Activated naive CD8-positive, alpha-beta T cell treated with anti-CD3 and anti-CD28 coated beads, Interleukin-2, amount 10 ng/mL, durations not matched to agents 7 days and 5 days (primary cell): ENCODE measurements at regions not wholly inside any gene's neighbourhood (a gene's known extent, or its start where the extent isn't known, plus 50 kb on each side); places are given as distances from the start of the nearest gene placed in this dataset.

ENCODE experiments used
- ATAC-seq: fragments of 150-1000 bp; cut with Tn5 transposase; one replicate; pipeline ENCODE4 v1.10.0; 2021; ENCODE audit warnings: low read depth, moderate library complexity
- POLR2A ChIA-PET: fragments of 350-600 bp; sonication (Branson Sonifier 250); formaldehyde crosslinking; loops from one replicate; lab custom pipeline; 2021; ENCODE audit warnings: antibody characterized with exemption; lab: Charles Lee
- DNase-seq: peaks from one replicate; pipeline ENCODE4 v3.0.0; 2021
- H3K27ac Mint-ChIP-seq: one replicate; pipeline ENCODE4 v1.8.0; 2022; ENCODE audit warnings: mild to moderate bottlenecking, mixed read lengths
- H3K27me3 Mint-ChIP-seq: one replicate; pipeline ENCODE4 v1.8.0; 2022; ENCODE audit warnings: mild to moderate bottlenecking, moderate library complexity, mixed read lengths
- H3K36me3 Mint-ChIP-seq: one replicate; pipeline ENCODE4 v1.8.0; 2021; ENCODE audit warnings: mild to moderate bottlenecking, mixed read lengths
- H3K4me1 Mint-ChIP-seq: one replicate; pipeline ENCODE4 v1.8.0; 2021; ENCODE audit warnings: mixed read lengths
- H3K4me3 Mint-ChIP-seq: one replicate; pipeline ENCODE4 v1.8.0; 2022; ENCODE audit warnings: mild to moderate bottlenecking, moderate library complexity, mixed read lengths
- H3K9me3 Mint-ChIP-seq: one replicate; pipeline ENCODE4 v1.8.0; 2021; ENCODE audit warnings: mixed read lengths

GRCh38 chr7:10221084-10221483 is 752.6 kb upstream of the PHF14 start:
- H3K4me3 Mint-ChIP-seq, result no peak overlapping the region
- ATAC-seq (no peak), DNase-seq (no peak)
- no peaks in the 10 kb centered on the region for H3K4me1 Mint-ChIP-seq
- no peaks in the 10 kb centered on the region for H3K27me3 Mint-ChIP-seq
- no peak overlapping the region for H3K27ac Mint-ChIP-seq
- POLR2A ChIA-PET, result no interaction called here
- no peaks in the 10 kb centered on the region for H3K36me3 Mint-ChIP-seq
- H3K9me3 Mint-ChIP-seq, result peaks cover 1% of the 10 kb centered on the region

GRCh38 chr7:10222976-10223375 is 750.7 kb upstream of the PHF14 start:
- no peak for ATAC-seq
- no peak for DNase-seq
- H3K36me3 Mint-ChIP-seq, result no peaks in the 10 kb centered on the region
- POLR2A ChIA-PET, result no interaction called here
- no peaks in the 10 kb centered on the region for H3K4me1 Mint-ChIP-seq
- peaks cover 1% of the 10 kb centered on the region for H3K9me3 Mint-ChIP-seq
- H3K27ac Mint-ChIP-seq, result no peak overlapping the region
- H3K4me3 Mint-ChIP-seq, result no peak overlapping the region
- H3K27me3 Mint-ChIP-seq, result no peaks in the 10 kb centered on the region

GRCh38 chr7:10225275-10225674 is 748.4 kb upstream of the PHF14 start:
- Mint-ChIP-seq H3K9me3 (peaks cover 3% of the 10 kb centered on the region), H3K27me3 (no peaks in the 10 kb centered on the region), H3K4me1 (no peaks in the 10 kb centered on the region), H3K27ac (no peak overlapping the region), H3K36me3 (no peaks in the 10 kb centered on the region), H3K4me3 (no peak overlapping the region)
- no peak for DNase-seq
- POLR2A ChIA-PET, result no interaction called here
- no peak for ATAC-seq

GRCh38 chr7:10237306-10237705 is 736.4 kb upstream of the PHF14 start:
- ATAC-seq, result no peak
- POLR2A ChIA-PET, result no interaction called here
- H3K36me3 Mint-ChIP-seq, result no peaks in the 10 kb centered on the region

GRCh38 chr7:10238641-10239040 is 735.0 kb upstream of the PHF14 start:
- Mint-ChIP-seq H3K4me1 (no peaks in the 10 kb centered on the region), H3K27ac (no peak overlapping the region), H3K9me3 (peaks cover 6% of the 10 kb centered on the region), H3K4me3 (no peak overlapping the region), H3K27me3 (no peaks in the 10 kb centered on the region), H3K36me3 (no peaks in the 10 kb centered on the region)
- POLR2A ChIA-PET, result no interaction called here
- DNase-seq (no peak), ATAC-seq (no peak)

More at GRCh38 chr7:10237306-10237705, 736.4 kb upstream of the PHF14 start:
- H3K4me1 Mint-ChIP-seq, result no peaks in the 10 kb centered on the region
- no peaks in the 10 kb centered on the region for H3K27me3 Mint-ChIP-seq
- H3K4me3 Mint-ChIP-seq, result no peak overlapping the region
- H3K27ac Mint-ChIP-seq, result no peak overlapping the region
- H3K9me3 Mint-ChIP-seq, result peaks cover 6% of the 10 kb centered on the region
- no peak for DNase-seq

GRCh38 chr7:10239695-10240345 is 733.9 kb upstream of the PHF14 start:
- ATAC-seq (no peak), DNase-seq (no peak)
- H3K36me3 Mint-ChIP-seq, result no peaks in the 10 kb centered on the region
- H3K27ac Mint-ChIP-seq, result no peak overlapping the region
- no peak overlapping the region for H3K4me3 Mint-ChIP-seq
- POLR2A ChIA-PET, result no interaction called here
- no peaks in the 10 kb centered on the region for H3K27me3 Mint-ChIP-seq
- peaks cover 6% of the 10 kb centered on the region for H3K9me3 Mint-ChIP-seq
- H3K4me1 Mint-ChIP-seq, result no peaks in the 10 kb centered on the region

GRCh38 chr7:10245406-10245805 is 728.3 kb upstream of the PHF14 start:
- no peak overlapping the region for H3K4me3 Mint-ChIP-seq
- no peaks in the 10 kb centered on the region for H3K27me3 Mint-ChIP-seq
- H3K9me3 Mint-ChIP-seq, result peaks cover 11% of the 10 kb centered on the region
- DNase-seq (no peak), ATAC-seq (no peak)
- H3K27ac Mint-ChIP-seq, result no peak overlapping the region
- POLR2A ChIA-PET, result no interaction called here
- no peaks in the 10 kb centered on the region for H3K4me1 Mint-ChIP-seq
- H3K36me3 Mint-ChIP-seq, result no peaks in the 10 kb centered on the region

- no peaks in the 10 kb centered on the region for H3K27me3 Mint-ChIP-seq
- DNase-seq (no peak), ATAC-seq (no peak)
- H3K4me3 Mint-ChIP-seq, result no peak overlapping the region
- H3K36me3 Mint-ChIP-seq, result no peaks in the 10 kb centered on the region
- H3K27ac Mint-ChIP-seq, result no peak overlapping the region
- H3K4me1 Mint-ChIP-seq, result no peaks in the 10 kb centered on the region
- POLR2A ChIA-PET, result no interaction called here
- peaks cover 5% of the 10 kb centered on the region for H3K9me3 Mint-ChIP-seq
Observed at GRCh38 chr7:10257438-10257837, 716.2 kb upstream of the PHF14 start.

- H3K27me3 Mint-ChIP-seq, result no peaks in the 10 kb centered on the region
- ATAC-seq, result no peak
- H3K36me3 Mint-ChIP-seq, result no peaks in the 10 kb centered on the region
- POLR2A ChIA-PET, result no interaction called here
- peaks cover 4% of the 10 kb centered on the region for H3K9me3 Mint-ChIP-seq
- H3K27ac Mint-ChIP-seq, result no peak overlapping the region
- no peaks in the 10 kb centered on the region for H3K4me1 Mint-ChIP-seq
- DNase-seq, result no peak
- no peak overlapping the region for H3K4me3 Mint-ChIP-seq
Observed at GRCh38 chr7:10266976-10267375, 706.7 kb upstream of the PHF14 start.

GRCh38 chr7:10268034-10268433 is 705.6 kb upstream of the PHF14 start:
- no peak for ATAC-seq
- Mint-ChIP-seq H3K27ac (no peak overlapping the region), H3K4me1 (no peaks in the 10 kb centered on the region), H3K9me3 (peaks cover 4% of the 10 kb centered on the region), H3K27me3 (no peaks in the 10 kb centered on the region), H3K36me3 (no peaks in the 10 kb centered on the region), H3K4me3 (no peak overlapping the region)
- no peak for DNase-seq
- POLR2A ChIA-PET, result no interaction called here

- ATAC-seq, result no peak
- Mint-ChIP-seq H3K4me1 (no peaks in the 10 kb centered on the region), H3K27me3 (no peaks in the 10 kb centered on the region), H3K4me3 (no peak overlapping the region), H3K9me3 (peaks cover 2% of the 10 kb centered on the region), H3K27ac (no peak overlapping the region), H3K36me3 (no peaks in the 10 kb centered on the region)
- no peak for DNase-seq
- POLR2A ChIA-PET, result no interaction called here
Observed at GRCh38 chr7:10282909-10283308, 690.8 kb upstream of the PHF14 start.

GRCh38 chr7:10284001-10284400 is 689.7 kb upstream of the PHF14 start:
- Mint-ChIP-seq H3K9me3 (peaks cover 2% of the 10 kb centered on the region), H3K27me3 (no peaks in the 10 kb centered on the region), H3K27ac (no peak overlapping the region), H3K4me1 (no peaks in the 10 kb centered on the region), H3K36me3 (no peaks in the 10 kb centered on the region), H3K4me3 (no peak overlapping the region)
- DNase-seq (no peak), ATAC-seq (no peak)
- POLR2A ChIA-PET, result no interaction called here

- Mint-ChIP-seq H3K4me1 (no peaks in the 10 kb centered on the region), H3K27ac (no peak overlapping the region), H3K27me3 (no peaks in the 10 kb centered on the region), H3K9me3 (no peaks in the 10 kb centered on the region), H3K36me3 (no peaks in the 10 kb centered on the region), H3K4me3 (no peak overlapping the region)
- ATAC-seq (no peak), DNase-seq (no peak)
- POLR2A ChIA-PET, result no interaction called here
Observed at GRCh38 chr7:10299384-10299783, 674.3 kb upstream of the PHF14 start.

- no peaks in the 10 kb centered on the region for H3K4me1 Mint-ChIP-seq
- ATAC-seq, result no peak
- H3K27ac Mint-ChIP-seq, result no peak overlapping the region
- no peak for DNase-seq
- no peaks in the 10 kb centered on the region for H3K27me3 Mint-ChIP-seq
- no peaks in the 10 kb centered on the region for H3K36me3 Mint-ChIP-seq
- POLR2A ChIA-PET, result no interaction called here
- no peak overlapping the region for H3K4me3 Mint-ChIP-seq
- H3K9me3 Mint-ChIP-seq, result no peaks in the 10 kb centered on the region
Observed at GRCh38 chr7:10300577-10300976, 673.1 kb upstream of the PHF14 start.

GRCh38 chr7:10308276-10308675 is 665.4 kb upstream of the PHF14 start:
- Mint-ChIP-seq H3K27me3 (no peaks in the 10 kb centered on the region), H3K27ac (no peak overlapping the region), H3K4me3 (no peak overlapping the region), H3K4me1 (no peaks in the 10 kb centered on the region), H3K36me3 (no peaks in the 10 kb centered on the region), H3K9me3 (no peaks in the 10 kb centered on the region)
- DNase-seq, result no peak
- POLR2A ChIA-PET, result no interaction called here
- no peak for ATAC-seq
